ENCODE measurements at regions not wholly inside any gene's neighbourhood (a gene's known extent, or its start where the extent isn't known, plus 50 kb on each side); places are given as distances from the start of the nearest gene placed in this dataset.
"Not testable (repeated sequence)": the region's sequence is repeated elsewhere in the genome, so short reads cannot be mapped to it uniquely, and the experiment has no call there.

- not testable (repeated sequence) for H3K27me3 Mint-ChIP-seq (ENCODE audit: low read depth, unreplicated experiment); H3K4me3 ChIP-seq (ENCODE audit: insufficient read depth, low read depth, low read length); DNase-seq (ENCODE audit: low read depth); H3K4me3 Mint-ChIP-seq (ENCODE audit: unreplicated experiment); H3K4me2 ChIP-seq (ENCODE audit: low read length); H3K36me3 ChIP-seq (ENCODE audit: insufficient read depth, low read length); H3K9me3 Mint-ChIP-seq (ENCODE audit: unreplicated experiment); H3K27ac Mint-ChIP-seq (ENCODE audit: unreplicated experiment); FAIRE-seq; H3K27me3 ChIP-seq (ENCODE audit: insufficient read depth, low read length); H3K9ac ChIP-seq (ENCODE audit: low read length); H3K27ac ChIP-seq (ENCODE audit: low read depth, low read length); H4K20me1 ChIP-seq (ENCODE audit: insufficient read depth, low read length); H3K9me3 ChIP-seq (ENCODE audit: insufficient read depth, low read depth, low read length); H3K79me2 ChIP-seq (ENCODE audit: insufficient read depth, low read length); H2AFZ ChIP-seq (ENCODE audit: low read depth, low read length); H3K4me1 ChIP-seq (ENCODE audit: insufficient read depth, low read length); H3K36me3 Mint-ChIP-seq (ENCODE audit: low read depth, unreplicated experiment); H3K4me1 Mint-ChIP-seq (ENCODE audit: low read depth, unreplicated experiment)
These were observed 534.0 kb upstream of the FAM98A start for GRCh38 chr2:34133065-34133464.

- no peak overlapping the region for H3K4me3 Mint-ChIP-seq (ENCODE audit: unreplicated experiment)
- Histone ChIP-seq H3K4me3 (ENCODE audit: insufficient read depth, low read depth, low read length) (no peak overlapping the region), H4K20me1 (ENCODE audit: insufficient read depth, low read length) (no peaks in the 10 kb centered on the region), H3K79me2 (ENCODE audit: insufficient read depth, low read length) (no peaks in the 10 kb centered on the region), H3K27ac (ENCODE audit: low read depth, low read length) (no peak overlapping the region), H2AFZ (ENCODE audit: low read depth, low read length) (no peak overlapping the region), H3K4me1 (ENCODE audit: insufficient read depth, low read length) (no peaks in the 10 kb centered on the region), H3K4me2 (ENCODE audit: low read length) (no peak overlapping the region), H3K36me3 (ENCODE audit: insufficient read depth, low read length) (no peaks in the 10 kb centered on the region), H3K9ac (ENCODE audit: low read length) (no peak overlapping the region), H3K9me3 (ENCODE audit: insufficient read depth, low read depth, low read length) (no peaks in the 10 kb centered on the region), H3K27me3 (ENCODE audit: insufficient read depth, low read length) (no peaks in the 10 kb centered on the region)
- H3K27me3 Mint-ChIP-seq (ENCODE audit: low read depth, unreplicated experiment), result no peaks in the 10 kb centered on the region
- no peak for TF ChIP-seq EZH2 (IDR thresholded peaks at IDR 0.05; ENCODE audit: insufficient read depth, low read length)
- no peak for TF ChIP-seq CTCF (IDR thresholded peaks at IDR 0.05; ENCODE audit: insufficient read depth, low read depth, low read length)
- no peaks in the 10 kb centered on the region for H3K36me3 Mint-ChIP-seq (ENCODE audit: low read depth, unreplicated experiment)
- DNase-seq (ENCODE audit: low read depth), result no peak
- no peak for FAIRE-seq
- peaks cover 2% of the 10 kb centered on the region for H3K9me3 Mint-ChIP-seq (ENCODE audit: unreplicated experiment)
- H3K27ac Mint-ChIP-seq (ENCODE audit: unreplicated experiment), result no peak overlapping the region
- no peaks in the 10 kb centered on the region for H3K4me1 Mint-ChIP-seq (ENCODE audit: low read depth, unreplicated experiment)
These were observed 527.2 kb upstream of the FAM98A start for GRCh38 chr2:34126279-34126678.

GRCh38 chr2:34123996-34124785 is 525.1 kb upstream of the FAM98A start:
- peaks cover 2% of the 10 kb centered on the region for H3K9me3 Mint-ChIP-seq (ENCODE audit: unreplicated experiment)
- H4K20me1 ChIP-seq (ENCODE audit: insufficient read depth, low read length), result no peaks in the 10 kb centered on the region
- no peaks in the 10 kb centered on the region for H3K79me2 ChIP-seq (ENCODE audit: insufficient read depth, low read length)
- H3K36me3 ChIP-seq (ENCODE audit: insufficient read depth, low read length), result no peaks in the 10 kb centered on the region
- H3K4me1 Mint-ChIP-seq (ENCODE audit: low read depth, unreplicated experiment), result no peaks in the 10 kb centered on the region
- H3K27me3 Mint-ChIP-seq (ENCODE audit: low read depth, unreplicated experiment), result no peaks in the 10 kb centered on the region
- H3K27me3 ChIP-seq (ENCODE audit: insufficient read depth, low read length), result no peaks in the 10 kb centered on the region
- TF ChIP-seq CTCF (IDR thresholded peaks at IDR 0.05; ENCODE audit: insufficient read depth, low read depth, low read length) (no peak), EZH2 (IDR thresholded peaks at IDR 0.05; ENCODE audit: insufficient read depth, low read length) (no peak)
- H3K9ac ChIP-seq (ENCODE audit: low read length), result no peak overlapping the region
- no peaks in the 10 kb centered on the region for H3K36me3 Mint-ChIP-seq (ENCODE audit: low read depth, unreplicated experiment)
- H3K4me3 Mint-ChIP-seq (ENCODE audit: unreplicated experiment), result no peak overlapping the region
- no peak for DNase-seq (ENCODE audit: low read depth)
- no peak for FAIRE-seq
- no peaks in the 10 kb centered on the region for H3K4me1 ChIP-seq (ENCODE audit: insufficient read depth, low read length)
- H3K27ac Mint-ChIP-seq (ENCODE audit: unreplicated experiment), result no peak overlapping the region
- H2AFZ ChIP-seq (ENCODE audit: low read depth, low read length), result no peak overlapping the region
- no peak overlapping the region for H3K27ac ChIP-seq (ENCODE audit: low read depth, low read length)
- H3K4me3 ChIP-seq (ENCODE audit: insufficient read depth, low read depth, low read length), result no peak overlapping the region
- no peaks in the 10 kb centered on the region for H3K9me3 ChIP-seq (ENCODE audit: insufficient read depth, low read depth, low read length)
- no peak overlapping the region for H3K4me2 ChIP-seq (ENCODE audit: low read length)
